ENCODE measurements at regions not wholly inside any gene's neighbourhood (a gene's known extent, or its start where the extent isn't known, plus 50 kb on each side); places are given as distances from the start of the nearest gene placed in this dataset.
"Not testable (repeated sequence)": the region's sequence is repeated elsewhere in the genome, so short reads cannot be mapped to it uniquely, and the experiment has no call there.

DNA sequence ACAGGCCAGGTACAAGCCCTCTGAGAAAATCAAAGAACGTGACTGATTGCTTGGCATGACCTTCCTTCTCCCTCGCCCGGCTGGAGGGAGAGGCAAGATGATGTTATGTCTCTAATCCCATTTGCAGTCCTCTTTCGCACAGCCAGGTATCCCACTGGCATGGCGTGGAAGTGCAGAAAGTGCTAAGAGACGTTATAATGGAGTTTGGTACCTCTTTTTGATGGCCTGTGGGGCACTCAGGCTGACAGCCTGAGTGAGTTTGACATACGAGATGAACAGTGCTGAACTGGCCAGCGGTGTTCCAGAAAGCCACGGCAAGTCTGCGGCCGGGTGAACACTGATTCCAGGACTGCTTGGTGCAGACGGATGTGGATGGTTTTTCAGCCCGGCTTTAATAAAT lies 241.6 kb downstream of the RAB11FIP2 start (continued):
- no peak for TF ChIP-seq ZNF394 (tag by site-specific recombination; IDR thresholded peaks at IDR 0.05; ENCODE audit: borderline replicate concordance)
- TF ChIP-seq, protein P1, sequence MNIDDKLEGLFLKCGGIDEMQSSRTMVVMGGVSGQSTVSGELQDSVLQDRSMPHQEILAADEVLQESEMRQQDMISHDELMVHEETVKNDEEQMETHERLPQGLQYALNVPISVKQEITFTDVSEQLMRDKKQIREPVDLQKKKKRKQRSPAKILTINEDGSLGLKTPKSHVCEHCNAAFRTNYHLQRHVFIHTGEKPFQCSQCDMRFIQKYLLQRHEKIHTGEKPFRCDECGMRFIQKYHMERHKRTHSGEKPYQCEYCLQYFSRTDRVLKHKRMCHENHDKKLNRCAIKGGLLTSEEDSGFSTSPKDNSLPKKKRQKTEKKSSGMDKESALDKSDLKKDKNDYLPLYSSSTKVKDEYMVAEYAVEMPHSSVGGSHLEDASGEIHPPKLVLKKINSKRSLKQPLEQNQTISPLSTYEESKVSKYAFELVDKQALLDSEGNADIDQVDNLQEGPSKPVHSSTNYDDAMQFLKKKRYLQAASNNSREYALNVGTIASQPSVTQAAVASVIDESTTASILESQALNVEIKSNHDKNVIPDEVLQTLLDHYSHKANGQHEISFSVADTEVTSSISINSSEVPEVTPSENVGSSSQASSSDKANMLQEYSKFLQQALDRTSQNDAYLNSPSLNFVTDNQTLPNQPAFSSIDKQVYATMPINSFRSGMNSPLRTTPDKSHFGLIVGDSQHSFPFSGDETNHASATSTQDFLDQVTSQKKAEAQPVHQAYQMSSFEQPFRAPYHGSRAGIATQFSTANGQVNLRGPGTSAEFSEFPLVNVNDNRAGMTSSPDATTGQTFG (tag by site-specific recombination; IDR thresholded peaks at IDR 0.05; ENCODE audit: borderline replicate concordance): no peak
- TF ChIP-seq ZNF184 (tag by site-specific recombination; IDR thresholded peaks at IDR 0.05): no peak
- no peak for TF ChIP-seq ZNF514 (tag by site-specific recombination; IDR thresholded peaks at IDR 0.05)
- TF ChIP-seq, protein P2, sequence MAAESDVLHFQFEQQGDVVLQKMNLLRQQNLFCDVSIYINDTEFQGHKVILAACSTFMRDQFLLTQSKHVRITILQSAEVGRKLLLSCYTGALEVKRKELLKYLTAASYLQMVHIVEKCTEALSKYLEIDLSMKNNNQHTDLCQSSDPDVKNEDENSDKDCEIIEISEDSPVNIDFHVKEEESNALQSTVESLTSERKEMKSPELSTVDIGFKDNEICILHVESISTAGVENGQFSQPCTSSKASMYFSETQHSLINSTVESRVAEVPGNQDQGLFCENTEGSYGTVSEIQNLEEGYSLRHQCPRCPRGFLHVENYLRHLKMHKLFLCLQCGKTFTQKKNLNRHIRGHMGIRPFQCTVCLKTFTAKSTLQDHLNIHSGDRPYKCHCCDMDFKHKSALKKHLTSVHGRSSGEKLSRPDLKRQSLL (tag by site-specific recombination; IDR thresholded peaks at IDR 0.05): no peak
- no peak for TF ChIP-seq ZNF302 (tag by site-specific recombination; IDR thresholded peaks at IDR 0.05; ENCODE audit: low read depth)
- no peak for TF ChIP-seq ZNF133 (tag by site-specific recombination; IDR thresholded peaks at IDR 0.05)

DNA sequence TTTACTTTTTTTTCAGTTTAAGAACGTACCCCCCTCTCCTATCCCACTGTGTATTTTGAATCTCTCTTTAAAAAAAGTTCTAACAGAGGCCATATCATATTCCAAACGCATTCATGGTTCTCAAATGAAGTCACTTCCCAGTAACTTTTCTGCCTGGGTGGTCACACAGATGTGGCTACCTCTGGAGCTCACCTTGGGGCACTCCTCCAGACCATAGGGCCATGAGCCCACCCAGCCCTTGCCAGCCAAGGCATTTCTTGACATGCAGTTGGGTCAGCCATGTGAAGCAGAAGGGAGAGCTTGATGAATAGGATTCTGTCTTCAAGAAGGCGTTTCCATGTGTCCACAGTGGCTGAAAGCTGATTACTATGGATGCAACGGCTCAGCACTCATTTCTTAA lies 239.3 kb downstream of the RAB11FIP2 start:
- POLR2A ChIA-PET: no interaction called here
- Histone ChIP-seq H3K9me3 (ENCODE audit: control insufficient read depth, insufficient read depth, low read depth, low read length) (no peaks in the 10 kb centered on the region), H3K36me3 (ENCODE audit: control insufficient read depth in 2 of 2, insufficient read depth in 1 of 2, low read length in 2 of 2) (no peaks in the 10 kb centered on the region), H3K27ac (ENCODE audit: extremely low read depth, low read depth, low read length) (no peak overlapping the region), H3K4me3 (ENCODE audit: low read depth, low read length) (no peak overlapping the region), H3K4me1 (ENCODE audit: control insufficient read depth, insufficient read depth, low read length) (no peaks in the 10 kb centered on the region)
- CTCF ChIA-PET: no interaction called here
- TF ChIP-seq, protein P3, sequence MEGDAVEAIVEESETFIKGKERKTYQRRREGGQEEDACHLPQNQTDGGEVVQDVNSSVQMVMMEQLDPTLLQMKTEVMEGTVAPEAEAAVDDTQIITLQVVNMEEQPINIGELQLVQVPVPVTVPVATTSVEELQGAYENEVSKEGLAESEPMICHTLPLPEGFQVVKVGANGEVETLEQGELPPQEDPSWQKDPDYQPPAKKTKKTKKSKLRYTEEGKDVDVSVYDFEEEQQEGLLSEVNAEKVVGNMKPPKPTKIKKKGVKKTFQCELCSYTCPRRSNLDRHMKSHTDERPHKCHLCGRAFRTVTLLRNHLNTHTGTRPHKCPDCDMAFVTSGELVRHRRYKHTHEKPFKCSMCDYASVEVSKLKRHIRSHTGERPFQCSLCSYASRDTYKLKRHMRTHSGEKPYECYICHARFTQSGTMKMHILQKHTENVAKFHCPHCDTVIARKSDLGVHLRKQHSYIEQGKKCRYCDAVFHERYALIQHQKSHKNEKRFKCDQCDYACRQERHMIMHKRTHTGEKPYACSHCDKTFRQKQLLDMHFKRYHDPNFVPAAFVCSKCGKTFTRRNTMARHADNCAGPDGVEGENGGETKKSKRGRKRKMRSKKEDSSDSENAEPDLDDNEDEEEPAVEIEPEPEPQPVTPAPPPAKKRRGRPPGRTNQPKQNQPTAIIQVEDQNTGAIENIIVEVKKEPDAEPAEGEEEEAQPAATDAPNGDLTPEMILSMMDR (tag by site-specific recombination; IDR thresholded peaks at IDR 0.05): no peak
- TF ChIP-seq, protein P4, sequence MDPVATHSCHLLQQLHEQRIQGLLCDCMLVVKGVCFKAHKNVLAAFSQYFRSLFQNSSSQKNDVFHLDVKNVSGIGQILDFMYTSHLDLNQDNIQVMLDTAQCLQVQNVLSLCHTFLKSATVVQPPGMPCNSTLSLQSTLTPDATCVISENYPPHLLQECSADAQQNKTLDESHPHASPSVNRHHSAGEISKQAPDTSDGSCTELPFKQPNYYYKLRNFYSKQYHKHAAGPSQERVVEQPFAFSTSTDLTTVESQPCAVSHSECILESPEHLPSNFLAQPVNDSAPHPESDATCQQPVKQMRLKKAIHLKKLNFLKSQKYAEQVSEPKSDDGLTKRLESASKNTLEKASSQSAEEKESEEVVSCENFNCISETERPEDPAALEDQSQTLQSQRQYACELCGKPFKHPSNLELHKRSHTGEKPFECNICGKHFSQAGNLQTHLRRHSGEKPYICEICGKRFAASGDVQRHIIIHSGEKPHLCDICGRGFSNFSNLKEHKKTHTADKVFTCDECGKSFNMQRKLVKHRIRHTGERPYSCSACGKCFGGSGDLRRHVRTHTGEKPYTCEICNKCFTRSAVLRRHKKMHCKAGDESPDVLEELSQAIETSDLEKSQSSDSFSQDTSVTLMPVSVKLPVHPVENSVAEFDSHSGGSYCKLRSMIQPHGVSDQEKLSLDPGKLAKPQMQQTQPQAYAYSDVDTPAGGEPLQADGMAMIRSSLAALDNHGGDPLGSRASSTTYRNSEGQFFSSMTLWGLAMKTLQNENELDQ (tag by site-specific recombination; IDR thresholded peaks at IDR 0.05; ENCODE audit: low read depth): peak; percentile 64; the same call in 1 of the 2 replicates

DNA sequence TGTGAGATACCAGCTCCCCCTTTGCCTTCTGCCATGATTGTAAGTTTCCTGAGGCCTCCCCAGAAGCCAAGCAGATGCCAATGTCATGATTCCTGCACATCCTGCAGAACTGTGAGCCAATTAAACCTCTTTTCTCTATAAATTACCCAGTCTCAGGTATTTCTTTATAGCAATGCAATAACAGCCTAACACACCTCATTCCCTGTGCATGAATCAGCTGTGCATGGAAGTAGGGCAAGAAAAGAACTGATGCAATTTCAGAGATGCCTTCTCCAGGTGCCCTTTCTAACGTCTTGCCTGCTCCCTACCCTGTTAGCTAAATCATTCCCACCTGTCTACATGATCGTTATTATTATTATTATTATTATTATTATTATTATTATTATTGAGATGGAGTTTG lies 230.9 kb downstream of the RAB11FIP2 start:
- H3K27ac ChIP-seq (ENCODE audit: extremely low read depth, low read depth, low read length); POLR2A ChIA-PET; H3K4me3 ChIP-seq (ENCODE audit: low read depth, low read length); H3K4me1 ChIP-seq (ENCODE audit: control insufficient read depth, insufficient read depth, low read length); H3K36me3 ChIP-seq (ENCODE audit: control insufficient read depth in 2 of 2, insufficient read depth in 1 of 2, low read length in 2 of 2); H3K9me3 ChIP-seq (ENCODE audit: control insufficient read depth, insufficient read depth, low read depth, low read length): not testable (repeated sequence)
- CTCF ChIA-PET: interaction anchor here (0.6 kb wide), 1 partner anchor 53 kb away, joined by 3 read pairs; no protein-coding TSS in a partner anchor

DNA sequence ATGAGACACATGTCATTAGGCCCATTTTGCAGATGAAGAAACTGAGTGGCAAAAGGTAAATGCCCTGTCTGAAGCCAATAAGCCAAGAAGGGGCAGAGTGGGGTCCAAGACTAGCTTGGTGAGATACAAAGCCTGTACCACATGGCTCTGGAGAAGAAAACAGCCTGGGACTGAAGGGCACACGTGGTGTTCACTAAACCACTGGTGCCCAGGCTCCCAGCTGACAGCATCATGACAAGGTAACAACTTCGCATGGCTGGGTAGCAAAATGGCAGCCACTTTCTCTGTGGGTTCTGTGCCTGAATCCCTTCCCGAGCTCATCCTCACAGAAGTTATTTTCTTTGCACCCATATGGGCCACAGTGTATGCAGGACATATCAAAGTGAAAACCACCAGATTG lies 229.6 kb downstream of the RAB11FIP2 start:
- POLR2A ChIA-PET: no interaction called here
- H3K4me1 ChIP-seq (ENCODE audit: control insufficient read depth, insufficient read depth, low read length): no peaks in the 10 kb centered on the region
- H3K9me3 ChIP-seq (ENCODE audit: control insufficient read depth, insufficient read depth, low read depth, low read length): no peaks in the 10 kb centered on the region
- no peak overlapping the region for H3K27ac ChIP-seq (ENCODE audit: extremely low read depth, low read depth, low read length)
- H3K36me3 ChIP-seq (ENCODE audit: control insufficient read depth in 2 of 2, insufficient read depth in 1 of 2, low read length in 2 of 2): no peaks in the 10 kb centered on the region
- CTCF ChIA-PET: no interaction called here
- H3K4me3 ChIP-seq (ENCODE audit: low read depth, low read length): no peak overlapping the region
- TF ChIP-seq FEZF1 (tag by site-specific recombination; IDR thresholded peaks at IDR 0.05) (no peak), ZNF266 (tag by site-specific recombination; IDR thresholded peaks at IDR 0.05; ENCODE audit: low read depth) (no peak), ZNF629 (tag by site-specific recombination; IDR thresholded peaks at IDR 0.05) (no peak), ZNF48 (tag by site-specific recombination; IDR thresholded peaks at IDR 0.05) (no peak), SALL2 (tag by site-specific recombination; IDR thresholded peaks at IDR 0.05; ENCODE audit: borderline replicate concordance) (no peak), ZNF473 (tag by site-specific recombination; IDR thresholded peaks at IDR 0.05) (no peak), ZNF510 (tag by site-specific recombination; IDR thresholded peaks at IDR 0.05; ENCODE audit: insufficient replicate concordance) (no peak)
- TF ChIP-seq, protein P3 (tag by site-specific recombination; IDR thresholded peaks at IDR 0.05): no peak
- TF ChIP-seq, protein P5, sequence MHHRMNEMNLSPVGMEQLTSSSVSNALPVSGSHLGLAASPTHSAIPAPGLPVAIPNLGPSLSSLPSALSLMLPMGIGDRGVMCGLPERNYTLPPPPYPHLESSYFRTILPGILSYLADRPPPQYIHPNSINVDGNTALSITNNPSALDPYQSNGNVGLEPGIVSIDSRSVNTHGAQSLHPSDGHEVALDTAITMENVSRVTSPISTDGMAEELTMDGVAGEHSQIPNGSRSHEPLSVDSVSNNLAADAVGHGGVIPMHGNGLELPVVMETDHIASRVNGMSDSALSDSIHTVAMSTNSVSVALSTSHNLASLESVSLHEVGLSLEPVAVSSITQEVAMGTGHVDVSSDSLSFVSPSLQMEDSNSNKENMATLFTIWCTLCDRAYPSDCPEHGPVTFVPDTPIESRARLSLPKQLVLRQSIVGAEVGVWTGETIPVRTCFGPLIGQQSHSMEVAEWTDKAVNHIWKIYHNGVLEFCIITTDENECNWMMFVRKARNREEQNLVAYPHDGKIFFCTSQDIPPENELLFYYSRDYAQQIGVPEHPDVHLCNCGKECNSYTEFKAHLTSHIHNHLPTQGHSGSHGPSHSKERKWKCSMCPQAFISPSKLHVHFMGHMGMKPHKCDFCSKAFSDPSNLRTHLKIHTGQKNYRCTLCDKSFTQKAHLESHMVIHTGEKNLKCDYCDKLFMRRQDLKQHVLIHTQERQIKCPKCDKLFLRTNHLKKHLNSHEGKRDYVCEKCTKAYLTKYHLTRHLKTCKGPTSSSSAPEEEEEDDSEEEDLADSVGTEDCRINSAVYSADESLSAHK (tag by site-specific recombination; IDR thresholded peaks at IDR 0.05): no peak
